GM23248 (cell line): ENCODE measurements at regions not wholly inside any gene's neighbourhood (a gene's known extent, or its start where the extent isn't known, plus 50 kb on each side); places are given as distances from the start of the nearest gene placed in this dataset.

Source experiments
- EZH2 ChIP-seq: fragments of 200-600 bp; sonication (generic); IDR thresholded peaks from 2 replicates; pipeline ENCODE4 v1.6.1; 2018; ENCODE audit warnings: antibody characterized with exemption, mild to moderate bottlenecking; ENCODE audit not compliant: insufficient read depth, poor library complexity, severe bottlenecking
- EZH2phosphoT487 ChIP-seq: fragments of 200-600 bp; sonication (generic); IDR thresholded peaks from 2 replicates; pipeline ENCODE4 v1.6.1; 2018; ENCODE audit warnings: antibody characterized with exemption, moderate library complexity, mild to moderate bottlenecking, low read depth; ENCODE audit not compliant: insufficient read depth

DNA sequence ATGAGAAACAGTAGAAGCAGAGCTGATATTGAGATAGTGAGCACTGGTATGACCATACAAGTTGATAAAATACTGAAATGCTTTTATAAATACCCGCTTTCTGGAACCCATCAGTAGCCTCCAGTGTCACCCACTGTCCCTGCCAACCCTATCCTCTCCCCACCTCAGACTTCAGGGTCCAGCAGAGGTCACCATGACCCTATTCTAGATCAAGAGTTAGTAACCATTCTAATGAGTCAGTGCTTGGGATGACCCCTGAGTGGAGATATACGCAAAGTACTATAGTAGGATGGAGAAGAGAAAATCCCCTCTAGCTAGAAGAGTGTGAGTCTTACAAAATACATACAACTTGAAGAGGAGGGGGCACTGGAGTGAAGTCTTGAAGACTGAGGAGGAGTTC lies 297.9 kb upstream of the BRINP1 start:
- TF ChIP-seq EZH2phosphoT487 (no peak), EZH2 (no peak)
